MM.1S (cell line): ENCODE measurements at regions not wholly inside any gene's neighbourhood (a gene's known extent, or its start where the extent isn't known, plus 50 kb on each side); places are given as distances from the start of the nearest gene placed in this dataset.

ENCODE experiments used
- EZH2 ChIP-seq: fragments of 300-600 bp; sonication (generic); optimal IDR thresholded peaks from 2 replicates; pipeline ENCODE3; 2017; ENCODE audit warnings: low read depth, mild to moderate bottlenecking, antibody characterized with exemption, low read length, mixed read lengths
- EZH2phosphoT487 ChIP-seq: fragments of 300-600 bp; sonication (generic); IDR thresholded peaks from 2 replicates; pipeline ENCODE4 v1.6.1; 2018; ENCODE audit warnings: antibody characterized with exemption, low read length
- TF ChIP-seq, protein P1 (sequence below): fragments of 300-600 bp; sonication (generic); IDR thresholded peaks from 2 replicates; pipeline ENCODE4 v1.5.1; 2016; ENCODE audit warnings: antibody characterized with exemption, low read length, mixed read lengths

DNA sequence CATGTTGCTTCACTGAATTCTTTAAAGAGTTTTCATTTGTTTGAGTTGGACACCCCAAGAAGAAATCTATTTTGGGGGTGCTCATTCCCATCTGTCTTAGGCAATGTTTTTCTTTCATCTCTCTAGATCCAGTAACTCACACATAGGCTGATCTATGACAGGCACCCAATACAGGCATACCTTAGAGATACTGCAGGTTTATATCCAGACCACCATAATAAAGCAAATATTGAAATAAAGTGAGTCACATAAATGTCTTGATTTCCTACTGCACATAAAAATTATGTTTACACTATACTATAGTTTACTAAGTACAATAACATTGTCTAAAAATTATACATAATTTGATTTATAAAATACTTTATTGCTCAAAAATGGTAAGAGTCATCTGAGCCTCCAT is 364.5 kb downstream of the MTRR start:
- TF ChIP-seq, protein P1, sequence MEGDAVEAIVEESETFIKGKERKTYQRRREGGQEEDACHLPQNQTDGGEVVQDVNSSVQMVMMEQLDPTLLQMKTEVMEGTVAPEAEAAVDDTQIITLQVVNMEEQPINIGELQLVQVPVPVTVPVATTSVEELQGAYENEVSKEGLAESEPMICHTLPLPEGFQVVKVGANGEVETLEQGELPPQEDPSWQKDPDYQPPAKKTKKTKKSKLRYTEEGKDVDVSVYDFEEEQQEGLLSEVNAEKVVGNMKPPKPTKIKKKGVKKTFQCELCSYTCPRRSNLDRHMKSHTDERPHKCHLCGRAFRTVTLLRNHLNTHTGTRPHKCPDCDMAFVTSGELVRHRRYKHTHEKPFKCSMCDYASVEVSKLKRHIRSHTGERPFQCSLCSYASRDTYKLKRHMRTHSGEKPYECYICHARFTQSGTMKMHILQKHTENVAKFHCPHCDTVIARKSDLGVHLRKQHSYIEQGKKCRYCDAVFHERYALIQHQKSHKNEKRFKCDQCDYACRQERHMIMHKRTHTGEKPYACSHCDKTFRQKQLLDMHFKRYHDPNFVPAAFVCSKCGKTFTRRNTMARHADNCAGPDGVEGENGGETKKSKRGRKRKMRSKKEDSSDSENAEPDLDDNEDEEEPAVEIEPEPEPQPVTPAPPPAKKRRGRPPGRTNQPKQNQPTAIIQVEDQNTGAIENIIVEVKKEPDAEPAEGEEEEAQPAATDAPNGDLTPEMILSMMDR: no peak
- TF ChIP-seq EZH2: no peak
- no peak for TF ChIP-seq EZH2phosphoT487
